Endothelial cell of umbilical vein (primary cell): ENCODE measurements at regions not wholly inside any gene's neighbourhood (a gene's known extent, or its start where the extent isn't known, plus 50 kb on each side); places are given as distances from the start of the nearest gene placed in this dataset.

ENCODE experiments used
- CTCF ChIP-seq, 2 donors: IDR thresholded peaks; 1 replicate in 1 of 2; 2 replicates in 1 of 2; pipeline ENCODE4 v1.5.1; 2011; ENCODE audit warnings: low read length in 2 of 2, mild to moderate bottlenecking in 2 of 2, moderate library complexity in 2 of 2, control low read depth in 1 of 2, inconsistent platforms in 1 of 2, low read depth in 1 of 2; ENCODE audit not compliant: insufficient read depth in 1 of 2; ENCODE audit errors: extremely low read depth in 1 of 2
- EZH2 ChIP-seq: IDR thresholded peaks from 2 replicates; pipeline ENCODE4 v1.6.1; 2012; ENCODE audit warnings: borderline replicate concordance, low read depth, mild to moderate bottlenecking, moderate library complexity, low read length, inconsistent platforms; ENCODE audit not compliant: severe bottlenecking
- GATA2 ChIP-seq: IDR thresholded peaks from 2 replicates; pipeline ENCODE4 v1.7.0; 2011; ENCODE audit warnings: low read depth, mild to moderate bottlenecking, moderate library complexity, mixed read lengths, low read length; ENCODE audit not compliant: insufficient read length, insufficient read depth
- JUN ChIP-seq: IDR thresholded peaks from 2 replicates; pipeline ENCODE4 v1.6.1; 2011; ENCODE audit warnings: borderline replicate concordance, low read depth; ENCODE audit not compliant: insufficient read length, insufficient read depth
- MAX ChIP-seq: IDR thresholded peaks from 2 replicates; pipeline ENCODE4 v1.6.1; 2011; ENCODE audit not compliant: insufficient read depth, insufficient read length
- POLR2A ChIP-seq: IDR thresholded peaks from 2 replicates; pipeline ENCODE4 v1.6.1; 2012; ENCODE audit warnings: low read depth, mild to moderate bottlenecking, control low read depth, low read length
- POLR2AphosphoS5 ChIP-seq: IDR thresholded peaks from 2 replicates; pipeline ENCODE4 v1.6.1; 2012; ENCODE audit warnings: low read depth, mild to moderate bottlenecking, control low read depth, low read length, moderate library complexity; ENCODE audit not compliant: insufficient read depth

- TF ChIP-seq POLR2A (no peak), CTCF (IDR thresholded peaks at IDR 0.05; ENCODE audit: extremely low read depth in 1 of 2, insufficient read depth in 1 of 2, low read depth in 1 of 2, low read length in 2 of 2) (no peak), MAX (no peak), JUN (no peak), EZH2 (no peak), POLR2AphosphoS5 (no peak), GATA2 (no peak)
Measured at GRCh38 chr7:52257890-52258289, 777.5 kb upstream of the POM121L12 start.
